HUDEP-2 (cell line): ENCODE measurements at regions not wholly inside any gene's neighbourhood (a gene's known extent, or its start where the extent isn't known, plus 50 kb on each side); places are given as distances from the start of the nearest gene placed in this dataset.
A peak's percentile ranks its signal among the peaks of the same experiment; 100 is the strongest.

Experiments used
- DNase-seq, 76 experiments: peaks; one replicate each; lab custom pipeline; 2025; ENCODE audit not compliant: unreplicated experiment in 76 of 76; lab: John Stamatoyannopoulos, UW

GRCh38 chr13:50511877-50512341, 331.6 kb downstream of the DLEU7 start:
- DNase-seq = peak in 26 of 76 experiments; percentile 3 to 60 (median 24)

DNA sequence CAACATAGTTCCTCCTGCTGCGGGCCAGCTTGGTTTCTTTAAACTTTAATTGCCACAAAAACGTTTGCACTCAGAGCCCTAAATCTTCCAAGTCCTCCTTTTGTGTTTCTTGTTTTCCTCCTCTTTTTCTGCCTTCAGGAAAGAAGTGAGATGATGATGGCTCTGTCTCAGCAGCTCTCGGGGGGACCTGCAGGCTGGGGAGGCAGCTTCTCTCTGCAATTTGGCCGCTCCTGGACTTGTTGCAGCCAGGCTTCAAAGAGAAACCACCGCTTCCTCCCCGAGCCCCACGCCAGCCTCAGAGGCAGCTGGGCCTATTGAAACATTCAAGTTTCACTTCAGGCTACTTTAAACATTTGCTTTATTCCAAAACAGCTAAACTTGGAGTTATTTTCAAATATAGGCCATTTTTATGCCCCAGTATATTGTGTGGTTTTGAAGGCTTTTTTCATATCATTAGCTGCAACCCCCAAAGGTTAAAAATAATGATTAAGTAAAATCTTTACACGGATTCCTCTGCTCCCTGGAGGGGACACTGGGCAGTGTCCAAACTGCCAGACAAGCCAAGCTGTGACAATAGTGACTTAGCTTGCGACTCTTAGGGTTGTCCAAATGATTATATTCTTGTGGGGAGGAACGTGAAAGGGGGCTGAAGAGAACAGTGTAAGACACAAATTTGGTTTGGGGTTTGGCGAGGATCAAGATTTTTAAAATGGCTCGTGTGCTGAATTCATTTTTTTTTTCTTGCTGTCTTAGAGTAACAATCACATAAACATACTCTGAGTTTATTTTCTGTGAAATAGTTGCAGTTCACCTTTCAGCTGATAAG, 330.8 kb downstream of the DLEU7 start:
- peak in 16 of 76 experiments; percentile 6 to 21 (median 12) for DNase-seq

DNA sequence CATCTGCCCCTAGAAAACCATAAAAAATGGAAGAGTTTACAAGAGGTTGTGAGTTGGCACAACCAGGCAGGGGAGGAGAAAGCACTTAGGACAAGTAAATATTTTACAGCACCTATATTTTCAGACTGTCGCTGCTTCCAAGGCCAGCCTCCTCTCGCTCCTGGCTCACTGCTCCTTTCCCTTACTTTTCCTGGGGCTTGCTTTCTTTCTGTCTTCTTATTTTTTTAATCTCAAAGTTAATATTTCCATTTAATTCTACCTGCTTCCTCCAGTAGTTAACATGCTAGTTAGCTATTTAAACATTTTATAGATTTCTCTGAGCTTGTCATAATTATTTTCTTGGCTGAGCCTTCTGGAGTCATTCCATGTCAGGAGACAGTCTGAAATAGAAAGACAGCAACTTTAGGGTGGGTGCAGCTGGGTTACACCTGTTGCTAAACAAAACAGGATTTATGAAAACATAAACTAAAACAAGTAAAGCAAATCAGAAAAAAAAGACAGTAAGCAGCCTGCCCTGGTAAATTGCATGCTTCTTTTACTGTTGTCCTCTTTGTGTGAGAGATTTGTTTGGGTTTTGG, 330.1 kb downstream of the DLEU7 start:
- DNase-seq = no peak

DNA sequence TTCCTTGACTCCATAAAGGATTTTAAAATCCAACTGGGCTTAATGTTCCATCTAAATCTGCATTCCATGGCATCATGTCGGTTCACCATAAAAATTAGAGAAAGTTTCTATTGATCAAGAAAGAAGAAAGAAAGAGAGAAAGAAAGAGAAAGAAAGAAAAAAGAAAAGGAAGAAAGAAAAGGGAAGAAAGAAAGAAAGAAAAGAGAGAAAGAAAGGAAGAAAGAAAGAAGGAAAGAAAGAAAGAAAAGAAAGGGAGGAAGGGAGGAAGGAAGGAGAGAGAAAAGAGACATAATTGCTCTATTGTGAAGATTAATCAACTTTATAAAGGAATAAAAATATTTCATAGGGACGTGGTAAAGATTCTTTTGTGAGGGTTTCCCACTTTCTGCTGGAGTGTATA, 329.2 kb downstream of the DLEU7 start:
- DNase-seq = no peak

GRCh38 chr13:50518131-50518530, 325.4 kb downstream of the DLEU7 start:
- DNase-seq = no peak

DNA sequence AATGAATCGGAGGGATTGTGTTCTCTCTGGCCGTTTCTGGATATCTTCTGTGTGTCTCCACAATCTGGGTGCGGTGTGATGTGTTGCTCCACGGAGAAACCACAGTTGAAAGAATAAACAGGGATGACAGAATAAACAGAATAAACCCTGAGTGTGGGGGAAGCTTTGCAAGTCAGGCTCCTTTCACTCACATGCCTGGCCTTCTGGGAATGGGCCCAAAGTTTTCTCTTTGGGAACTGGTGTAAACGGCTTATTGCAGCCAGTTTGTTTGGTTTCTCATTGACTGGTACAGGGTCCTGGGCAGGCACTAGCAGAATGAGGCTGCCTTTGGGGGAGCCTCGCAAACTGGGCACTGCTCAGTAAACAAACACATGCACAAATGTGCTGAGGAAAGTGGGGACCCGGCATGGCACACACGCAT, 324.7 kb downstream of the DLEU7 start:
- DNase-seq = no peak

DNA sequence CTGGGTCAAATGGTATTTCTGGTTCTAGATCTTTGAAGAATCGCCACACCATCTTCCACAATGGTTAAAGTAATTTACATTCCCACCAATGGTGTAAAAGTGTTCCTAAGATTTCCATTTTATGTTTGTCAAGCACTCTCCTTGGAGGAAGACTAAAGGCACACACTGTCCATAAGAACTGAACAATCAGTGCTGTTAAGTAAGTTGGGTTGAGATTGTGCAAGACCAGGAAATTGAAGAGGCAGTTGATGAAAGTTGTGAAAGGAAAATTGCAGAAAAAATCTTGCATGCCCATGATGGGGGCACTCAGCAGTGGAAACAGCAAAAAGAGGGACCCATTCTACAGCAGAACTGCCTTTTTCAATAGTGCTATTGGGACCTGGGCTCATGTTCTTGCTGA, 323.6 kb downstream of the DLEU7 start:
- no peak for DNase-seq

DNA sequence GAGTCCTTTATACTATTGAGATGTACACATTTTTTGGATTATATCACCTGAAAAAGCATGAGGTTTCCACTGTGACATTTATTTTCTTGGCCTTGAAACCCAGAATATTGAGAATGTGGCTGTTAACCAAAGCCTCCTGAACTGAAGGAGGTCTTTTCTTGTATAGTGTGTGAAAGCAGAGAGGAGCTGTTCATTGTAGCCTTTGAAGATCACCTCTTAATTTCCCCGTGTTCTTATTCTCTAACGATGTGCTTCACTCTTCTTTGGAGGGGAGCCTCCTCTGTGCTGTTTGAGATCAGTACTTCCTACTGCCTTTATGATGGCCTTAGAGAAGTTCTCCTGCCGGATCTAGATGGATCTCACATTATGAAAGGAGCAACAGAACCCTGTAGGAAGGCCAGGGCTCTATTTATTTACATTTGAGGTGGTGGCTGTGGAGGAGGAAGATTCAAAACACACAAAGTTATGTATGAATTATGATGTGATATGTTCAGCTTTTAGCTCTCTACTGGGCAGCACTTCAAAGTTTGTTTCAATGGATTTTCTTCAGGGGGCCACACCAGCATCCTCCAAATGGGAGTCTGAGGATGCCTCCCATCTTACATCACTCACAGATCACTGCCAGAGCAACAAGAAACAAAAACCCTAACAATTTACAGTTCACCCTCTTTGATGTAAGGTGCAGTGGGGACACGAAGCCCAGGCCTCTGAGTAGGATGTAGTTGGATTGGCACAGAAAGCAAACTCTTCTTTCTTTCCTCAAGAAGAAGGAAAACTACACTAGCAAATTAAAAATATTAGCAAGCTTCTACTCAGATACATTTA, 322.3 kb downstream of the DLEU7 start:
- no peak for DNase-seq

- no peak for DNase-seq
These were observed 321.7 kb downstream of the DLEU7 start for GRCh38 chr13:50521831-50522149.

DNA sequence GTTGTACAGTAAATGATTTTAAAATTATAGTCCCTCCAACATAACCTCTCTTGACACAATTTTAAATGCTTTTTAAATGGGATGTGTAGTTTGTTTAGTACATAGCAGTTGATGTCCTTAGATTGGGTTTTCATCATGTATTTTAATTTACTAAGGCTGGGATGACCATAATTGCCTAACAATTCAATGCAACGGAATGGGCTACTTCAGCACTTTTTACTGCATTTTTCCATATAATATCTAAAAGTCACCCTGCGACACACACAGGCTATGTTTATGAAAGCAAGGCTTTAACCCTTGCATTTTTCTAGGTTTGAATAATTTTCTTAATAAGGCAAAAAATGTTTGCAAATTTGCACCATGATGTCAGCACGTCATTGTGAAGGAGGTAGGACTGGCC, 321.0 kb downstream of the DLEU7 start:
- no peak for DNase-seq

DNA sequence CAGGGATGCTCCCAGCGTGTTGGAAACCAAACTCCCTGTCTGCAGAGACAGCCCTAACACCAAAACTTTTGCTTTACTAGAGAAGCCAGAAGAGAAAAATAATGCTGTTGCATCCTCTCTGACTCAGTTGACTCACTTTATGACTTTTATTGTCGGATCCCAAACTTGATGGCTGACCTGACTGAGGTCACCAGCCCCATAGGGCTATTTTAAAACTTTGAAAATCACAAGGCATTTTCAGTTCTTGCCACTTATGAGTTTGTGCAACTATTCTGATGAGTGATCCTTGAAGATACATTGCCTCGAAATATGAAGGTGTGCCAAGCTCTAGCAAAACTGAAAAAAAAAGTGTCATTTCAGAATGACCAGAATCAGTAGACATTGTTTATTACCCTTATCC, 320.2 kb downstream of the DLEU7 start:
- no peak for DNase-seq

DNA sequence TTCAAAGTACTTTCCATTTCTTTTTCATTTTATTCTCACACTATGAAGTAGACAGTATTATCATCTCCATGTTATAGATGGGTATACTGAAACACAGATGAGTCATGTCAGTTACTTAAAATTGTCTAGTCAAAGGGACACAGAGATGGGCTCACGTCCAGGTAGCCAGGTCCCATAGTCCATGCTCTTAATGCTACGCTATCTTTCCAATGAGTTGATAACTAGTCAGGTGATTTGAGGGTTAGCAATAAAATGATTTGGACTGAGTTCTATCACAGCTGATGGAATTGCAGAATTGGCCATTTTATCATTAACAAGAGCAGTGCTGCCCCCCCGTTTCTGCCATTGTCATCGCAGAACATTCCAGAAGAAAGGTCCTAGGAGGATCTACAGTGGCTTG, 318.9 kb downstream of the DLEU7 start:
- no peak for DNase-seq

DNA sequence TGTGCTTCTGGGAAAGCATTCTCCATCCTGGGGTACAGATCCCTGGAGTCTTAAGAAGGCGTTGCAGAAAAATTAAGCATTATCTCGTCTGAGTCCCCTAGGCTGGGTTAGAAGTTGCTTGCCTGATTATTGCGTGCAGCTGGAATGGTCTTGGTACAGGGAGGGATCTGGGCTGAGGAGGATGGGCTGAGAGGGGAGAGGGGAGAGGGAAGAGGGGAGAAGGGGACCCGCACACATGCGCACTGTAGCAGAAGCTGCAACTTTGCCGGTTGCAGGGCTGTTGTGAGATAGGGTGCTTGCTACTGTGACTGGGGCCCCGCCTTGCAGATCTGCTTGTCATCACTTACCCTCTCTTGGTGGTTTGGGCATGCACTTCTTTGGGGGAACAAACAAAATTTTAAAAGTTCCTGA, 316.8 kb downstream of the DLEU7 start:
- no peak for DNase-seq

DNA sequence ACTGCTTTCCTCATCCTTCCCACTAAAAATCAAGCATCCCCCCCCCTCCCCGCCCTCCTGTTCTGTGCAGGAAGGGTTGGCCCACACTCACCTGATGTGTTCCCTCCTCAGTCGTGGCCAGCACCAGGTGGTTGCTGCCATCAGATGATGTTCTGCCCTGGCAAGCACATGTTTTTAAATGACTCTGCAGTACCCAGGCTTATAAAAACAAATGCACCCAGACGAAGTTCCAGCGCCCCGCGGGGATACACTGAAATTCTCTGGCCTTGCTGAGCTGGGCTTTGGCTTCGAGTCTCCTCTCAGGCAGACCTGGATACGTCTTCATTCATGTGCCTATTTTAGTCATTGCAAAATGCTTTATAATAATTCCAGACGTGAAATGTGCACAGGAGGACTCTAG, 316.3 kb downstream of the DLEU7 start:
- DNase-seq = no peak

DNA sequence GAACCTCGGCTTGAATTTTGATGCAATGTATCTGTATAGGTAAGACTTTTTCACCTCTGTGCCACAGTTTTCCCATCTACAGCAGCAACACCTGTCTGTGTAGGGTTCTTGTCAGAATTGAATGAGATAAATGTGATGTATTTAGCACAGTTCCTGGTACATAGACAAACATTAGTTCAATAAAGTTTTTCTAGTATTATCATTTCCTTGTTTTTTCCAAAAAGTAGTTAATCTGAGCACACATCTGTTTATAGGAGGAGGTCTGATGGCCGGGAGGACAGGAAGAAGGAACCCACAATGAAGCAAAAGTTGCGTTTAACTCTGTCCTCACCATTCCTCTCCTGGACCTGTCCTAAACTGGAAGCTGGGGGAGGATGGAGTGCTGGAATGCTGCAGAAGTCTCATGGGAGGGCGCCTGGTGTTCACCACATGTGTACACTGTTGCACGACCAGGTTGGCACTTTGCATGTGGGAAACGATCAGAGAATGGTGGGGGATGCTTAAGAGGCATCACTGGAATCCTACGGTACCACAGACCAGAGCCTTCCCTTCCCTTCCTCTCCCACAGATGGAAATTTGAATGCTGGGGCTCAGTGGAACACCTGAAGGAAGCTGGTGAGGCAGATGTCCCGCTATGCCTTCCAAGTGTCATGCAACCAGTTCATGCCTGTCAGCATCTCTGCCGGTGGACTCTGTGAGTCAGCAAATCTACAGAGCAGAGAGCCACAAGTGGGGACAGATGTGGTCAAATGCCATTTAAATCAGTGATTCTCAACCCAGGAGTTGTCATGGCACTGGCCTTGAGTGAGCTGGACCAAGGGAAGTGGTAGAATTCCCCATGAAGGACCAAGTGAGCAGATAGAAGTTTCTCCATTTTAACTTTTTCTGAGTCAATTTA, 315.6 kb downstream of the DLEU7 start:
- DNase-seq = peak in 1 of 76 experiments; percentile 1

DNA sequence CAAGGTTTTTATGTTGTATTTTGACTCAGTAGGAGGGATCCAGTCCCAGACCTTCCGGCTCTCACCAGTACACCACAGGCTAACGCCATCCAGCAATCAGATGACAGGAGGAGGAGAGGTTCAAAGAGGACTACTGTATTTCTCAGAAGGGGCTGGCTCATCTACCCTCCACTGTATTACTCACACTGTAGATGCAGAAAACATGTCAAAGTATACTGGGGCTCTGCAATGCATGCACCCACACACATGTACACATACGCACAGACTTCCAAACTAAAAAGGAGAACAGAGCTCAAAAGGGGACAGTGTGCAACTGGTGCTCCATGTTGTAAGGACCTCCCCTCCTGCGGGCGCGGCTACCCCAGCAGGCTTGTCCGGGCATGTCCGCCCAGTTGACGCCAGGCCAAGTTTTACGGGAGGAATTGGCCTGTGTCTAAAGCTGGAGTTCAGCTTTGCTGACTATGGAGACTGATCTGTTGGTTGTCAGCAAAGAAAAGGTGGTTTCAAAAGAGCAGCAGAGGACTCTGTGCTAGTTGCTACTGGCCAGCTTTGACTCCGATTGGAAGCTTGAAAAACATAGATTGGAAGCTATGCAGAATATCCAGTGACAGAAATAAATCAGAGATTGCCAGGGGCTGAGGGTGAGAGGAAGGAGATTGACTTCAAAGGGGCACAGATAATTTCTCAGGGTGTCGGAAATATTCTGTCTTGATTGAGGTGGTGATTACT, 314.2 kb downstream of the DLEU7 start:
- DNase-seq = peak in 33 of 76 experiments; percentile 1 to 50 (median 19)

- DNase-seq = peak in 2 of 76 experiments; percentile 4 to 6
These were observed 311.3 kb downstream of the DLEU7 start for GRCh38 chr13:50531917-50532899.

DNA sequence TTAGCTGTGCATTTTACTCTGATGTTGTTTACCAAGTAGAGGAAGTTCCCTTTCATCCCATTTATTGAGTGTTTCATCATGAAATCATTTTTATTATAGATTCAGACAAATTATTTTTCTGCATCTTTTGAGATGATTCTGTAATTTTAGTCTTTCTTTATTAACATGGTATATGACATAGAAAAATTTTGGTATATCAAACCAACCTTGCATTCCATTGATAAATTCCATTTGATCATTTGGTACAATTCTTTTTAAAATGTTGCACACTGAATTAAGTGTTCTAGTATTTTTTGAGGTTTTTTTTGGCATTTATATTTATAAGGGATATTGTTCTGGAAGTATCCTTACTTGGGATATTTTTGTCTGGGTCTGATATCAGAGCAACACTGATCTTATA, 308.4 kb downstream of the DLEU7 start:
- no peak for DNase-seq

DNA sequence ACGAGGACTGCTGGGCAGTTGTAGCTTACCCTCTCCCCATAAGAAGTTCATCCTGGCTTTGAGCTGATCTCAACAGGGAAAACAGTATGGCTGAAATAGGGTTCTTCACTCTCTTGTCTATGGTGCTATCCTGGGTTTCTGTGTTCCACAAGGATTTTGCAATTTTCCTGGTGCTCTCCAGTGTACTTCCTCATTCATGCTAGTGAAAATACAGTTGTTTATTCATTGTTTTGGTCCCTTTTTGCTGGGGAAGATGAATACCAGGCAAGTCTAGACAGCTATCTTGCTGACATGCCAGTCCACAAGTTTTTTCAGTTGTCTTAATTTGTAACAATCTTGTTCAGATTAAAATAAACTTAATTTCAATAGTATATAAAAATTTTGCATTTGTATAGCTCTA, 306.5 kb downstream of the DLEU7 start:
- no peak for DNase-seq
